ENCODE measurements at regions not wholly inside any gene's neighbourhood (a gene's known extent, or its start where the extent isn't known, plus 50 kb on each side); places are given as distances from the start of the nearest gene placed in this dataset.

- H3K4me3 ChIP-seq (replicated peaks in 1 of 3), result no peak overlapping the region
- TF ChIP-seq POLR2A (IDR thresholded peaks at IDR 0.05) (no peak), CTCF (IDR thresholded peaks at IDR 0.05) (no peak)
- H3K27ac ChIP-seq, result no peak overlapping the region
- no peaks in the 10 kb centered on the region for H3K36me3 ChIP-seq
- no peaks in the 10 kb centered on the region for H3K9me3 ChIP-seq
- intact Hi-C loops (cut with DNase I), result no loop called here
- no peak for DNase-seq
- H3K27me3 ChIP-seq, result no peaks in the 10 kb centered on the region
- H3K4me1 ChIP-seq, result no peaks in the 10 kb centered on the region
- WGBS, 2 donors, result 73 to 92% methylated on average over 2 of the region's 2 CpGs
These were observed 62.5 kb upstream of the C1GALT1C1 start for GRCh38 chrX:120692319-120692718.

GRCh38 chrX:120690941-120691340 is 61.1 kb upstream of the C1GALT1C1 start:
- WGBS, 2 donors, result 87 to 88% methylated on average over 4 of the region's 4 CpGs
- no peaks in the 10 kb centered on the region for H3K27me3 ChIP-seq
- DNase-seq, result no peak
- no peaks in the 10 kb centered on the region for H3K9me3 ChIP-seq
- no peak for TF ChIP-seq CTCF (IDR thresholded peaks at IDR 0.05)
- no peak for TF ChIP-seq POLR2A (IDR thresholded peaks at IDR 0.05)
- no peaks in the 10 kb centered on the region for H3K36me3 ChIP-seq
- no peaks in the 10 kb centered on the region for H3K4me1 ChIP-seq
- H3K4me3 ChIP-seq (replicated peaks in 1 of 3), result no peak overlapping the region
- H3K27ac ChIP-seq, result no peak overlapping the region
- intact Hi-C loops (cut with DNase I), result no loop called here

GRCh38 chrX:120690344-120690743 is 60.5 kb upstream of the C1GALT1C1 start:
- intact Hi-C loops (cut with DNase I), result no loop called here
- TF ChIP-seq POLR2A (IDR thresholded peaks at IDR 0.05) (no peak), CTCF (IDR thresholded peaks at IDR 0.05) (no peak)
- Histone ChIP-seq H3K9me3 (no peaks in the 10 kb centered on the region), H3K4me3 (replicated peaks in 1 of 3) (no peak overlapping the region), H3K27ac (no peak overlapping the region), H3K27me3 (no peaks in the 10 kb centered on the region), H3K4me1 (no peaks in the 10 kb centered on the region), H3K36me3 (no peaks in the 10 kb centered on the region)
- WGBS, 2 donors, result 52 to 58% methylated on average over 3 of the region's 3 CpGs
- no peak for DNase-seq

- Histone ChIP-seq H3K4me3 (replicated peaks in 1 of 3) (no peak overlapping the region), H3K27ac (no peak overlapping the region), H3K9me3 (no peaks in the 10 kb centered on the region), H3K36me3 (no peaks in the 10 kb centered on the region), H3K27me3 (no peaks in the 10 kb centered on the region), H3K4me1 (no peaks in the 10 kb centered on the region)
- no peak for DNase-seq
- TF ChIP-seq CTCF (IDR thresholded peaks at IDR 0.05) (no peak), POLR2A (IDR thresholded peaks at IDR 0.05) (no peak)
- intact Hi-C loops (cut with DNase I), result no loop called here
- 88 to 90% methylated on average over 5 of the region's 5 CpGs for WGBS, 2 donors
These were observed 50.2 kb upstream of the C1GALT1C1 start for GRCh38 chrX:120680090-120680489.

Data from thyroid gland (tissue), 4 donors.